C4-2B (cell line): ENCODE measurements at regions not wholly inside any gene's neighbourhood (a gene's known extent, or its start where the extent isn't known, plus 50 kb on each side); places are given as distances from the start of the nearest gene placed in this dataset.

Source experiments
- H3K27ac ChIP-seq: fragments of 450-650 bp; 2 replicates; pipeline ENCODE4 v1.5.1; 2017
- ZFX ChIP-seq: fragments of 450-650 bp; IDR thresholded peaks from 2 replicates; pipeline ENCODE4 v1.6.1; 2017
- TF ChIP-seq, protein P1 (sequence below): fragments of 450-650 bp; conservative IDR thresholded peaks from 2 replicates; pipeline ENCODE4 v1.5.1; 2017; ENCODE audit warnings: mild to moderate bottlenecking

DNA sequence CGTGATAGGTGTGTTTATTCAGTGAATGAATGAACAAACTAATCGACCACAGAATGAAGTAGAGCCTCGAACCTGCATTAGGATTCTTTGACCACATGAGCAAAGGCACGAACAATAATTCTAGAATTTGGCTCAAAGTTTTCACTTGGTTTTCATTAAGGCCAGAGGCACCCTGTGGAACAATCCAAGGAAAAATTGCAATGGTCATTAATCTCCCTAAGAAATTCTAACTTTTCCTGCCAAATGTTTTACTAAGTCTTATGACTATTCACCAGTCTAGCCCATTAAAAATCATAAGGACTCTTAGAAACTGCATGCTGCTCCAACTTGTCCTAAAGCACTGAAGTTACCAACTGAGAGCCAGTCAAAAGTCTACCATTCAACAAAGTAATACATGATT is 271.7 kb downstream of the EFNB2 start:
- no peak for TF ChIP-seq ZFX
- TF ChIP-seq, protein P1, sequence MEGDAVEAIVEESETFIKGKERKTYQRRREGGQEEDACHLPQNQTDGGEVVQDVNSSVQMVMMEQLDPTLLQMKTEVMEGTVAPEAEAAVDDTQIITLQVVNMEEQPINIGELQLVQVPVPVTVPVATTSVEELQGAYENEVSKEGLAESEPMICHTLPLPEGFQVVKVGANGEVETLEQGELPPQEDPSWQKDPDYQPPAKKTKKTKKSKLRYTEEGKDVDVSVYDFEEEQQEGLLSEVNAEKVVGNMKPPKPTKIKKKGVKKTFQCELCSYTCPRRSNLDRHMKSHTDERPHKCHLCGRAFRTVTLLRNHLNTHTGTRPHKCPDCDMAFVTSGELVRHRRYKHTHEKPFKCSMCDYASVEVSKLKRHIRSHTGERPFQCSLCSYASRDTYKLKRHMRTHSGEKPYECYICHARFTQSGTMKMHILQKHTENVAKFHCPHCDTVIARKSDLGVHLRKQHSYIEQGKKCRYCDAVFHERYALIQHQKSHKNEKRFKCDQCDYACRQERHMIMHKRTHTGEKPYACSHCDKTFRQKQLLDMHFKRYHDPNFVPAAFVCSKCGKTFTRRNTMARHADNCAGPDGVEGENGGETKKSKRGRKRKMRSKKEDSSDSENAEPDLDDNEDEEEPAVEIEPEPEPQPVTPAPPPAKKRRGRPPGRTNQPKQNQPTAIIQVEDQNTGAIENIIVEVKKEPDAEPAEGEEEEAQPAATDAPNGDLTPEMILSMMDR = no peak

DNA sequence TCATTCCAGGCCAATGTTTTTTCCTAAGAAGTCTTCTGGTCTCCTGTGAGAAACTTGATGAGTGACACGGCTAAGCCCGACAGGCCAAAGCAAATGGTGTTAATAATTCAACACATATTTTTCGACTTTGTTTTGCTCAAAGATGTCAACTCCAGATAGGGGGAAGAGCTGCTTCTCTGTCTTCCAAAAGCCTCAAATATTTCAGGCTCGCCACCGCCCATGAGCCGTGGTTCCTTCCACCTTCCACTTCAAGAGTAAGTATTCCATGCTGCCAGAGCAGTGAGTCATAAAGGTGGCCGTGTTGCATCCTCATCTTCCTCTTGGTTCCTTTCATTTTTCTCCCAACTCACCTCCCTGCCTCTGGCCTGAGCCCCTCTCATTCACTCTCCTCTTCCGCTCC is 272.6 kb downstream of the EFNB2 start:
- no peak overlapping the region for H3K27ac ChIP-seq
- no peak for TF ChIP-seq ZFX

More for the DNA sequence above, 271.7 kb downstream of the EFNB2 start:
- no peak overlapping the region for H3K27ac ChIP-seq

DNA sequence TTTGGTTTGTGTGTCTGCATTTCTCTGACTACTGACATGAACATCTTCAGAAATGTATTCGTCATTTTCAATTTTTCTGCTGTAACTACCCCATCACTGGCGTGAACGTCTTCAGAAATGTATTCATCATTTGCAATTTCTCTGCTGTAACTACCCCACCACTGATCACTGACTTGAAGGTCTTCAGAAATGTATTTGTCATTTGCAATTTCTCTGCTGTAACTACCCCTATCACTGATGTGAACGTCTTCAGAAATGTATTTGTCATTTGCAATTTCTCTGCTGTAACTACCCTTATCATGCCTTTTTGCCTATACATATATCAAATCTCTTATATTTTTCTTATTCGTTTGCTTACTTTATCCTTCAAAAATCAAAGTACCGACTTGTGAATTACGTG is 274.0 kb downstream of the EFNB2 start:
- TF ChIP-seq, protein P1 = no peak
- no peak for TF ChIP-seq ZFX

DNA sequence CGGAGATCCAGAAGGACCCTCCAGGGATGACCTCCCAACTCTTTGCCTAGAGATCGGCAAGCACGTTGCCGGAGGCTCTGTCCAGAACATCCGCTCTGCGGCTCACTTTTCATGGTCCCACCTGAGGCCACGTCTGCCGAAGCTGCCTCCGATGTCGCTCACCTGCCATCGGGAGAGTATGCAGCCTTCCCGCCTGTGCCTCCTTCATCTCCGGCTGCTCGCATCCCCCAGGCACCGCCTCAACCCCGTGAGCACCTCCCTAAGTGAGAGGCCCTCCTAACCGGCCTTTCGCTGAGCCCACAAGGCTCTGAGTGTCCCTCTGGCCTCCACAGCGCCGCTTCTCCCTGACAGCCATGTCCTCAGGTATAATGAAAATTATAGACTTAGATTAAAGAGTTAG is 275.1 kb downstream of the EFNB2 start:
- TF ChIP-seq, protein P1 = no peak
- TF ChIP-seq ZFX = no peak
- H3K27ac ChIP-seq = no peak overlapping the region

More for the DNA sequence above, 274.0 kb downstream of the EFNB2 start:
- no peak overlapping the region for H3K27ac ChIP-seq

DNA sequence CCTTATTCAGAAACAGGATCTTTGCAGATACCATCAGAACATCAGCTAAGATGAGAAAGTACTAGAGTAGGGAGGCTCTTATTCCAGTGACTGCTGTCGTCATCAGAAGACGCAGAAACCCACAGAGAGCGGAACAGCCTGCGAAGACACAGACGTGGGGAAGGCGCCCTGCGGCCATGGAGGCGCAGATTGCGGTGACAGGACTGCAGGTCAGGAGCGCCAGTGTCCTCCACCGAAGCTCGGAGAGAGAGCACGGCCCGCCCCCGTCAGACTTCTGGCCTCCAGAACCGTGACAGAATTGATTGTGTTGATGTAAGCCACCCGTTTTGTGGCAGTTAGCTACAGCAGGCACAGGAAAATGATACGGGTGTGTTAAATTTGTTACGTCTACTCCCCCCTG is 275.5 kb downstream of the EFNB2 start:
- TF ChIP-seq ZFX = no peak
- TF ChIP-seq, protein P1 = no peak
- H3K27ac ChIP-seq = no peak overlapping the region

DNA sequence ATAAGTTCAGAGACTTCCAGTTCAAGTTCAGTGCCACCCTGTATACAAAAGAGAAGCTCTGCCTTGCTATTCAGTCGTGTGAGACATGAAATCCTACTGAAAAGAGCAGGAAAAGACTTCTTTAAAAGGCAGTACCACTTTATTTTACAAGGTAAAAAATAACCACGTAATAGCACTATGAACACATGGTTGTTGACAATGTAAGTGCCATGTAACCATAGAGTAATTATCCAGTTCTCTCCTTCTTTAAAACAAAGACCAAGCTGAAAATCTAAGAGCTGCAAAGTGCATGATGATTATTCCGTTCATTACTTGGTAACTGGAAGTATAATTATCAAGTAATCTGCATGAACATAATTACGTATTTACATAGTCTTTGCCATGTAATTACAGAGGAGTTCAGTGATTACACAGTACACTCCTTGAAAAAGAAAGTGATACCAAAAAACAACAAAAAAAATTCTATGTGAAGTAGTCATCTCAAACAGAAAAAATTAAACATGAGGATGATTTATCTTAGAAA is 288.7 kb downstream of the EFNB2 start:
- no peak for TF ChIP-seq ZFX
- TF ChIP-seq, protein P1 = no peak

DNA sequence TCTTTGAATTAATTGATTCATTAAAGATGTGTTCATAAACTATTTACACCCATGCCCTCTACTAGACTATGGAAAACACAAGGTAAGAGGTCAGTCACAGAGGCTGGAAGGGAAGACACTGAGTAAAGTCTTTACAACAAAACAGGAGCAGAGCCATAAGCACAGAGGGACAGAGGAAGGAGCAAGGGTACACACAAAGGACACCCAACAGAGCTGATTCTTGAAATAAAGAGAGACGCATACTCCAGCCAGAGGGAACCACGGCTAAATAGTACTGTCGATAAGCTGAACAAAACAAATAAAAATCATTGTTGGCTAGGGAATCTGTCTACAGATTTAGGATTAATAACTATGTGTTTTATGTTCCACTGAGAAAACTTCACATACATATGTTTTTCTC is 289.2 kb downstream of the EFNB2 start:
- no peak overlapping the region for H3K27ac ChIP-seq
- TF ChIP-seq ZFX = no peak

More for the DNA sequence above, 288.7 kb downstream of the EFNB2 start:
- no peak overlapping the region for H3K27ac ChIP-seq

DNA sequence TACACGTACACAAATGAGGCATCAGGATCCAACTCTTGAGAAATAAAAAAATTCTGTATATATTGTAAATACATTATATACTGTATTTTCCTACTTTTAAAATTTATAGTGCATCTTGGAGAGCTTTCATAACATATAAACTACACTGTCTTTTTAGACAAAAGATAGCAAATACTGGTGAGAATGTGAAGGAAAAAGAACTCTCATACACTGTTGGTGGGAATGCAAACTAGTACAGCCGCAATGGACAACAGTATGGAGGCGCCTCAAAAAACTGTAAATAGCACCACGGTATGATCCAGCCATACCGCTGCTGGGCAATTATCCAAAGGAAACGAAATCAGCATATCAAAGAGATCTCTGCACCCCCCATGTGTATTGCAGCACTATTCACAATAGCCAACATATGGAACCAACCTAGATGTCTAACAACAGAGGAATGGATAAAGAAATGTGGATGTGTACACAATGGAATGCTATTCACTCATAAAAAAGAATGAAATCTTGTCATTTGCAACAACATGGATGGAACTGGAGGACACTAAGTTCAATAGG is 292.4 kb downstream of the EFNB2 start:
- TF ChIP-seq, protein P1 = no peak
- no peak for TF ChIP-seq ZFX
- H3K27ac ChIP-seq = no peak overlapping the region
